SU-DHL-6 (cell line): ENCODE measurements at regions not wholly inside any gene's neighbourhood (a gene's known extent, or its start where the extent isn't known, plus 50 kb on each side); places are given as distances from the start of the nearest gene placed in this dataset.

Experiments
- H2AFZ ChIP-seq: fragments of 200-600 bp; sonication (generic); 2 replicates; pipeline ENCODE4 v1.6.1; 2014; ENCODE audit warnings: low read depth, mild to moderate bottlenecking, moderate library complexity, mixed read lengths, antibody characterized with exemption, low read length; ENCODE audit not compliant: severe bottlenecking
- H3F3A ChIP-seq: fragments of 200-600 bp; shearing (Covaris generic); 2 replicates; pipeline ENCODE4 v1.6.0; 2016; ENCODE audit warnings: antibody characterized with exemption, mild to moderate bottlenecking; ENCODE audit not compliant: insufficient read depth
- H3K27ac ChIP-seq: fragments of 200-600 bp; sonication (generic); 2 replicates; pipeline ENCODE4 v1.5.1; 2016; ENCODE audit warnings: low read depth, mild to moderate bottlenecking, low read length, moderate library complexity, mixed read lengths
- H3K27me3 ChIP-seq: fragments of 200-600 bp; sonication (generic), shearing (Covaris generic); 2 replicates; pipeline ENCODE4 v1.6.0; 2014; ENCODE audit warnings: mild to moderate bottlenecking, low read length
- H3K36me3 ChIP-seq: fragments of 200-600 bp; sonication (generic); 2 replicates; pipeline ENCODE4 v1.6.1; 2014; ENCODE audit warnings: mild to moderate bottlenecking, low read length, mixed read lengths
- H3K4me2 ChIP-seq: fragments of 300-600, 200-600 bp; shearing (Covaris generic), sonication (generic); 2 replicates; pipeline ENCODE4 v1.6.0; 2014; ENCODE audit warnings: low read length, low read depth, mild to moderate bottlenecking; ENCODE audit not compliant: poor library complexity, severe bottlenecking
- H3K4me3 ChIP-seq: fragments of 200-600 bp; sonication (generic); 2 replicates; pipeline ENCODE4 v1.5.1; 2014; ENCODE audit warnings: antibody characterized with exemption, low read length, mild to moderate bottlenecking, mixed read lengths; ENCODE audit not compliant: insufficient read depth, poor library complexity, severe bottlenecking
- H3K79me2 ChIP-seq: fragments of 200-600 bp; sonication (generic); 2 replicates; pipeline ENCODE4 v1.6.1; 2014; ENCODE audit warnings: mild to moderate bottlenecking, low read length, moderate library complexity; ENCODE audit not compliant: insufficient read depth
- H3K9ac ChIP-seq: fragments of 200-600 bp; sonication (generic); 2 replicates; pipeline ENCODE4 v1.7.0; 2014; ENCODE audit warnings: mild to moderate bottlenecking, low read length
- H3K9me2 ChIP-seq: fragments of 200-600 bp; sonication (generic); replicated peaks from 2 replicates; pipeline ENCODE4 v1.6.1; 2014; ENCODE audit warnings: low read length; ENCODE audit not compliant: insufficient read depth
- H3K9me3 ChIP-seq: fragments of 200-600 bp; sonication (generic); 2 replicates; pipeline ENCODE4 v1.6.1; 2014; ENCODE audit warnings: low read length, mixed read lengths; ENCODE audit not compliant: insufficient read depth
- H4K20me1 ChIP-seq: fragments of 200-600 bp; sonication (generic); 2 replicates; pipeline ENCODE4 v1.6.1; 2014; ENCODE audit warnings: low read depth, mild to moderate bottlenecking, antibody characterized with exemption, low read length, moderate library complexity, mixed read lengths
- EZH2phosphoT487 ChIP-seq: fragments of 200-600 bp; sonication (generic), shearing (Covaris generic); conservative IDR thresholded peaks from 2 replicates; pipeline ENCODE4 v1.6.1; 2018; ENCODE audit warnings: mild to moderate bottlenecking, antibody characterized with exemption, low read length, moderate library complexity, mixed read lengths
- TF ChIP-seq, protein P1 (sequence below): fragments of 200-600 bp; sonication (generic); IDR thresholded peaks from one replicate; pipeline ENCODE4 v1.5.1; 2017; ENCODE audit warnings: antibody characterized with exemption, mild to moderate bottlenecking, low read length, moderate library complexity; ENCODE audit not compliant: insufficient read depth, poor library complexity, severe bottlenecking

DNA sequence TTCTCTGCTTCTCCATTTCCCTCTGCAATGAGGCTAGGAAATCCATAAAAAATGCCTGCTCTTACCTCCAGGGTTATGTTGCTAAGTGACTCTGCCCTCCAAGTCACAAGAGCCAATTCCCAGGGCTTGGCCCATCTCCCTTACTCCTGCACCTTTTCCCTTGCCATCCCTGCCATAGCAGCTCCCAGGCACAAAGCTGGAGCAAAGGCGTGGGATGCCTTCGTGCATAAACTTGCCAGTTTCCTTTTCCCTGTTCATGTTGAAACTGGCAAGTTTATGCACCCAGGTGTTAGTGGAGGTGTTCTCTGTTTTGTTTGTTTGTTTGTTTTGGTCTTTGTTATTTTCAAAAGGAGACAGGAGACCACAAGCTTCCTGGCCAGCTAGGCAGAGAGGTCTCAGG, 195.1 kb downstream of the ACKR3 start:
- Histone ChIP-seq H3K79me2 (no peaks in the 10 kb centered on the region), H2AFZ (no peak overlapping the region), H4K20me1 (no peaks in the 10 kb centered on the region), H3F3A (no peaks in the 10 kb centered on the region), H3K36me3 (no peaks in the 10 kb centered on the region), H3K27ac (no peak overlapping the region), H3K4me3 (no peak overlapping the region), H3K9ac (no peak overlapping the region), H3K9me2 (no peaks in the 10 kb centered on the region; the same call in 1 of the 2 replicates), H3K4me2 (no peak overlapping the region), H3K9me3 (no peaks in the 10 kb centered on the region), H3K27me3 (no peaks in the 10 kb centered on the region)
- TF ChIP-seq, protein P1, sequence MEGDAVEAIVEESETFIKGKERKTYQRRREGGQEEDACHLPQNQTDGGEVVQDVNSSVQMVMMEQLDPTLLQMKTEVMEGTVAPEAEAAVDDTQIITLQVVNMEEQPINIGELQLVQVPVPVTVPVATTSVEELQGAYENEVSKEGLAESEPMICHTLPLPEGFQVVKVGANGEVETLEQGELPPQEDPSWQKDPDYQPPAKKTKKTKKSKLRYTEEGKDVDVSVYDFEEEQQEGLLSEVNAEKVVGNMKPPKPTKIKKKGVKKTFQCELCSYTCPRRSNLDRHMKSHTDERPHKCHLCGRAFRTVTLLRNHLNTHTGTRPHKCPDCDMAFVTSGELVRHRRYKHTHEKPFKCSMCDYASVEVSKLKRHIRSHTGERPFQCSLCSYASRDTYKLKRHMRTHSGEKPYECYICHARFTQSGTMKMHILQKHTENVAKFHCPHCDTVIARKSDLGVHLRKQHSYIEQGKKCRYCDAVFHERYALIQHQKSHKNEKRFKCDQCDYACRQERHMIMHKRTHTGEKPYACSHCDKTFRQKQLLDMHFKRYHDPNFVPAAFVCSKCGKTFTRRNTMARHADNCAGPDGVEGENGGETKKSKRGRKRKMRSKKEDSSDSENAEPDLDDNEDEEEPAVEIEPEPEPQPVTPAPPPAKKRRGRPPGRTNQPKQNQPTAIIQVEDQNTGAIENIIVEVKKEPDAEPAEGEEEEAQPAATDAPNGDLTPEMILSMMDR, result no peak
- TF ChIP-seq EZH2phosphoT487, result no peak

DNA sequence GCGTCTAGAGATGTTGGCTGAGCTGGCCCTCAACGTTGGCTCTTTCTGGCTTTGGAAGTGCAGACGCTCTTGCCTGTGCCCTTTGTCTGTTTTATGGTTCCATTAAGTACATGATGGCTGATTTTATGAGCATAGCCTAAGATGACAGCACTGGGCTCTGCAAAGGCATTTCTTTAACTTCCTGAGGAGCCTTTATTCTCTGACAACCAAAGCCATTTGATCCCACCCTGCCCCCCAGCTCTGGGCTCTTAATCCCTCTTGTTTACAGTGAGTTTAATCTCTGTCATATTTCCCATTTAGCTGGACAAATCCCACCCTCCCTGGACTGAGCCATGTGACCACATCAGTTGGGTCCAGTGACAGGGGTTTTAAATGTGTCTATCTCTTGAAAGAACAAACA, 195.9 kb downstream of the ACKR3 start:
- no peak for TF ChIP-seq EZH2phosphoT487
- Histone ChIP-seq H3K9ac (no peak overlapping the region), H3K36me3 (no peaks in the 10 kb centered on the region), H3K79me2 (no peaks in the 10 kb centered on the region), H3K4me2 (no peak overlapping the region), H3K4me3 (no peak overlapping the region), H3F3A (no peaks in the 10 kb centered on the region), H3K9me2 (no peaks in the 10 kb centered on the region; the same call in 1 of the 2 replicates), H4K20me1 (no peaks in the 10 kb centered on the region), H2AFZ (no peak overlapping the region), H3K27ac (no peak overlapping the region), H3K27me3 (no peaks in the 10 kb centered on the region), H3K9me3 (no peaks in the 10 kb centered on the region)

DNA sequence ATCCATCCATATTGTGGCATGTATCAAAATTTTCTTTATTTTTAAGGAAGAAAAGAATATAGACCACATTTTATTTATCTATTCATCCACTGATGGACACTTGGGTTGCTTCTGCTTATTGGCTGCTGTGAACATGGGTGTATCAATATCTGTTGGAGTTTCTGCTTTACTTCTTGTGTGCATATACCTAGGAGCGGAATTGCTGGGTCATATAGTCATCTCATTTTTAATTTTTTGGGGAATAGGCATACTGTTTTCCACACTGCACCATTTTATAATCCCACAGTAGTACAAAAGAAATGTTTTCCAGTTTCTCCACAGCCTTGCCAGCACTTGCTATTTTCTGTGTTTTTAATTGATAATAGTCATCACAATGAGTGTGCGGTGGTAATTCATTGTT, 197.2 kb downstream of the ACKR3 start:
- Histone ChIP-seq H3K4me2 (no peak overlapping the region), H3K4me3 (no peak overlapping the region)
- no peak for TF ChIP-seq EZH2phosphoT487
- TF ChIP-seq, protein P1, result no peak

DNA sequence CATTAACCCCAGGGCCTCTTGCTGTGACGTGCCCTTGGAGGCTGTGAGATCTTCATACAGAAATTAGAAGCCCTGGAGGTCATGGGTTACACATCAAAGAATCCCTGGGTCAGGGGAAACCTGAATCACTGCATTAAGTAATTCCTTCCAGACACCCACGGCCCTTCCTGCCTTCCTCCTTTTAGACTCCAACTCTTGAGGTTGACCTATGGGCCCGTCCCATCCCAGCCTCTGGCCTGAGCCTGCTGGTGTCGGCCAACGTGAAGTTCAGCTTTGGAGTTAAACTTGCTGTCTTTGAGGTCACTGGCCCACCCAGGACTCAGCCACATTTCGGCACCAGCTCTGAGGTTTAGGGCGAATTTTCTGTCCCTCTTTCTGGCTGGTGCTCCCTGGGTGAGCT, 198.3 kb downstream of the ACKR3 start:
- Histone ChIP-seq H3K9ac (no peak overlapping the region), H3K27ac (no peak overlapping the region), H4K20me1 (no peaks in the 10 kb centered on the region), H3K9me2 (no peaks in the 10 kb centered on the region; the same call in 1 of the 2 replicates), H3K36me3 (no peaks in the 10 kb centered on the region), H3K9me3 (no peaks in the 10 kb centered on the region), H3K4me2 (no peak overlapping the region), H3K27me3 (no peaks in the 10 kb centered on the region), H3F3A (no peaks in the 10 kb centered on the region), H2AFZ (no peak overlapping the region), H3K4me3 (no peak overlapping the region), H3K79me2 (no peaks in the 10 kb centered on the region)
- TF ChIP-seq, protein P1, result no peak
- no peak for TF ChIP-seq EZH2phosphoT487

More for the DNA sequence above, 197.2 kb downstream of the ACKR3 start:
- Histone ChIP-seq H3K36me3 (no peaks in the 10 kb centered on the region), H2AFZ (no peak overlapping the region), H3K9ac (no peak overlapping the region), H3K9me2 (no peaks in the 10 kb centered on the region; the same call in 1 of the 2 replicates), H3F3A (no peaks in the 10 kb centered on the region), H3K27me3 (no peaks in the 10 kb centered on the region), H4K20me1 (no peaks in the 10 kb centered on the region), H3K27ac (no peak overlapping the region), H3K9me3 (no peaks in the 10 kb centered on the region), H3K79me2 (no peaks in the 10 kb centered on the region)
